Smooth muscle cell (in vitro differentiated cells): ENCODE measurements at regions not wholly inside any gene's neighbourhood (a gene's known extent, or its start where the extent isn't known, plus 50 kb on each side); places are given as distances from the start of the nearest gene placed in this dataset.
"Not testable (repeated sequence)": the region's sequence is repeated elsewhere in the genome, so short reads cannot be mapped to it uniquely, and the experiment has no call there.

Experiments used
- DNase-seq: peaks from one replicate; lab custom pipeline; 2025; ENCODE audit not compliant: unreplicated experiment; lab: John Stamatoyannopoulos, UW
- H2AFZ ChIP-seq: fragments of 200-600 bp; sonication (generic); 2 replicates; pipeline ENCODE4 v1.6.0; 2016; ENCODE audit warnings: antibody characterized with exemption, low read depth, mild to moderate bottlenecking
- H3F3A ChIP-seq: fragments of 200-600 bp; sonication (generic); 2 replicates; pipeline ENCODE4 v1.6.0; 2017; ENCODE audit warnings: antibody characterized with exemption, low read depth
- H3K27ac ChIP-seq: fragments of 200-600 bp; sonication (generic); 2 replicates; pipeline ENCODE4 v1.5.1; 2016; ENCODE audit warnings: low read depth, mild to moderate bottlenecking
- H3K27me3 ChIP-seq: fragments of 200-600 bp; sonication (generic); 2 replicates; pipeline ENCODE4 v1.6.1; 2016; ENCODE audit warnings: low read depth, mild to moderate bottlenecking
- H3K36me3 ChIP-seq: fragments of 200-600 bp; sonication (generic); 2 replicates; pipeline ENCODE4 v1.5.1; 2016; ENCODE audit warnings: low read depth
- H3K4me1 ChIP-seq: fragments of 200-600 bp; sonication (generic); 2 replicates; pipeline ENCODE4 v1.5.1; 2016; ENCODE audit warnings: low read depth
- H3K4me2 ChIP-seq: fragments of 200-600 bp; sonication (generic); 2 replicates; pipeline ENCODE4 v1.6.0; 2016; ENCODE audit warnings: mild to moderate bottlenecking
- H3K4me3 ChIP-seq: fragments of 200-600 bp; sonication (generic); 2 replicates; pipeline ENCODE4 v1.5.1; 2016; ENCODE audit warnings: mild to moderate bottlenecking
- H3K79me2 ChIP-seq: fragments of 200-600 bp; sonication (generic); 2 replicates; pipeline ENCODE4 v1.6.0; 2016; ENCODE audit warnings: low read depth, mild to moderate bottlenecking
- H3K9ac ChIP-seq: fragments of 200-600 bp; sonication (generic); 2 replicates; pipeline ENCODE4 v1.6.0; 2016; ENCODE audit warnings: low read depth
- H3K9me3 ChIP-seq: fragments of 200-600 bp; sonication (generic); replicated peaks from 2 replicates; pipeline ENCODE4 v1.5.1; 2016; ENCODE audit warnings: low read depth
- H4K20me1 ChIP-seq: fragments of 200-600 bp; sonication (generic); 2 replicates; pipeline ENCODE4 v1.6.0; 2016; ENCODE audit warnings: low read depth
- WGBS: methylation state at CpG from one replicate; pipeline ENCODE4 v1.1.7; 2016; ENCODE audit warnings: low lambda C conversion rate; 5-methylcytosine and 5-hydroxymethylcytosine counted together
- TF ChIP-seq, protein P1 (sequence below): fragments of 200-600 bp; sonication (generic); IDR thresholded peaks from 2 replicates; pipeline ENCODE4 v1.5.1; 2017; ENCODE audit warnings: borderline replicate concordance, mild to moderate bottlenecking, antibody characterized with exemption; ENCODE audit not compliant: insufficient read depth, poor library complexity, severe bottlenecking

DNA sequence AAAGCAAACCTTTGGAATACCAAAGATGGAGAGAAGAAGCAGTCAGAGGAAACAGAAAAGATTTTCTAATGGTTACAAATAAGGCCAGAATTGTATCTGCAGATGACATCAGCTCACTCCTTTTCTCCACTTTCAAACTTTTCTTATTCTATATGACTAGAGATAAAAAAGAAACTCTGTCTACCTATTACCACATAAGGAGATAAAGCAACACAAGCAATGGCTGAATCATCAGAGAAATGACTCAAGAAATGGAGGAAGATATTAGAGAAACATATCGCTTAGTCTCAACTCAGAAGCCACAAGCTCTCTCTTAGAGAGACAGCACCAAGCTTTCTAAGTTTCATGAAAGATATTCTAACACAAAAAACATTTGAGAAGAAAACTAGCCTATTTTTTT lies 784.0 kb downstream of the ZPLD1 start:
- no peaks in the 10 kb centered on the region for H3K79me2 ChIP-seq
- H3K4me2 ChIP-seq = peak overlapping the region; percentile 48
- no peaks in the 10 kb centered on the region for H3K27me3 ChIP-seq
- H3K9me3 ChIP-seq = no peaks in the 10 kb centered on the region
- H4K20me1 ChIP-seq = no peaks in the 10 kb centered on the region
- peak overlapping the region; percentile 10 for H3K27ac ChIP-seq
- H3K4me3 ChIP-seq = no peak overlapping the region
- no peaks in the 10 kb centered on the region for H3K36me3 ChIP-seq
- no peaks in the 10 kb centered on the region for H3K4me1 ChIP-seq
- H3F3A ChIP-seq = no peaks in the 10 kb centered on the region
- DNase-seq = no peak
- no peak overlapping the region for H3K9ac ChIP-seq
- peak overlapping the region; percentile 50 for H2AFZ ChIP-seq
- TF ChIP-seq, protein P1, sequence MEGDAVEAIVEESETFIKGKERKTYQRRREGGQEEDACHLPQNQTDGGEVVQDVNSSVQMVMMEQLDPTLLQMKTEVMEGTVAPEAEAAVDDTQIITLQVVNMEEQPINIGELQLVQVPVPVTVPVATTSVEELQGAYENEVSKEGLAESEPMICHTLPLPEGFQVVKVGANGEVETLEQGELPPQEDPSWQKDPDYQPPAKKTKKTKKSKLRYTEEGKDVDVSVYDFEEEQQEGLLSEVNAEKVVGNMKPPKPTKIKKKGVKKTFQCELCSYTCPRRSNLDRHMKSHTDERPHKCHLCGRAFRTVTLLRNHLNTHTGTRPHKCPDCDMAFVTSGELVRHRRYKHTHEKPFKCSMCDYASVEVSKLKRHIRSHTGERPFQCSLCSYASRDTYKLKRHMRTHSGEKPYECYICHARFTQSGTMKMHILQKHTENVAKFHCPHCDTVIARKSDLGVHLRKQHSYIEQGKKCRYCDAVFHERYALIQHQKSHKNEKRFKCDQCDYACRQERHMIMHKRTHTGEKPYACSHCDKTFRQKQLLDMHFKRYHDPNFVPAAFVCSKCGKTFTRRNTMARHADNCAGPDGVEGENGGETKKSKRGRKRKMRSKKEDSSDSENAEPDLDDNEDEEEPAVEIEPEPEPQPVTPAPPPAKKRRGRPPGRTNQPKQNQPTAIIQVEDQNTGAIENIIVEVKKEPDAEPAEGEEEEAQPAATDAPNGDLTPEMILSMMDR = no peak
- WGBS = 58% methylated on average over 1 of the region's 1 CpG

DNA sequence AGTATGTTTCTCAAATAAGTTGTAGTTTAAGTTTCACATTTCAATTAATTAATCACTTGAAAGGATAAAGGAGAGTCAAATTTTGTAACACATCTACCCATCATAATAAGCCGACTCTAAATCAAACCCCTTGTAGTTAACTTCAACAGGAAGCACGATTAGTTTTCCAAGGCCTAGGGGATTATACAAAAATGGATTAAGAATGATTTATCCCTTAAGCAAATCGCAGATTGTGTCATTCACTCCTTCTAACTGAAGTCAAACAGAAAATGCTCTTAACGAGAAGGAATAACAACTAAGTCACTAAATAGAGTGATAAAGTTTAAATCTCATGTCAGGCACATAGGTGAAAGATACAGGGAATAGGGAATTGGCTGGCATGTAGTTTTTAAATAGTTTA lies 792.8 kb downstream of the ZPLD1 start:
- WGBS = 86% methylated on average over 4 of the region's 4 CpGs
- Histone ChIP-seq H2AFZ (no peak overlapping the region), H3K9me3 (no peaks in the 10 kb centered on the region), H4K20me1 (no peaks in the 10 kb centered on the region), H3K4me2 (no peak overlapping the region), H3K36me3 (no peaks in the 10 kb centered on the region), H3K4me1 (no peaks in the 10 kb centered on the region), H3K27ac (no peak overlapping the region), H3K4me3 (no peak overlapping the region), H3K79me2 (no peaks in the 10 kb centered on the region), H3K27me3 (no peaks in the 10 kb centered on the region), H3K9ac (no peak overlapping the region), H3F3A (no peaks in the 10 kb centered on the region)
- DNase-seq = no peak
- TF ChIP-seq, protein P1 = no peak

DNA sequence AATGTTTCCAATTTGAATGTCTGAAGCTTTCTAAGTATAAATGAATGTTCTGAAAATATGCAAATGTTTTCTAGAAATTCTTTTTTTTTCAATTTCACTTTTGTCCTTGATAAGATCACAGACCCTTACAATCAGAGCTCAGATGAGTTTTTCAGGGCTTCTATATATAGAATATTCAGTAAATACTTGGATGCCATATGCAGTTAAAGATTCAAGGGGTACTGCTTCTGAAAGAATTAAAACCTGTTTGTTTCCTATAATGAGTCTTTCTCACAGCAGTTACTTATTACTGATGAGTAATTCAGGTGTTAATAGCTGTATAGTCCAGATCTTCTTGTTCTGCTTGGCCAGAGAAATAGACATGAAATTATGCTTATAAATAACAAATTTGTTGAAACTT lies 812.6 kb downstream of the ZPLD1 start:
- Histone ChIP-seq H3K4me1 (no peaks in the 10 kb centered on the region), H3K4me2 (no peak overlapping the region), H3F3A (no peaks in the 10 kb centered on the region), H2AFZ (no peak overlapping the region), H3K36me3 (no peaks in the 10 kb centered on the region), H4K20me1 (no peaks in the 10 kb centered on the region), H3K27me3 (no peaks in the 10 kb centered on the region), H3K79me2 (no peaks in the 10 kb centered on the region), H3K4me3 (no peak overlapping the region), H3K9ac (no peak overlapping the region), H3K27ac (no peak overlapping the region), H3K9me3 (no peaks in the 10 kb centered on the region)
- TF ChIP-seq, protein P1 = no peak
- no peak for DNase-seq

DNA sequence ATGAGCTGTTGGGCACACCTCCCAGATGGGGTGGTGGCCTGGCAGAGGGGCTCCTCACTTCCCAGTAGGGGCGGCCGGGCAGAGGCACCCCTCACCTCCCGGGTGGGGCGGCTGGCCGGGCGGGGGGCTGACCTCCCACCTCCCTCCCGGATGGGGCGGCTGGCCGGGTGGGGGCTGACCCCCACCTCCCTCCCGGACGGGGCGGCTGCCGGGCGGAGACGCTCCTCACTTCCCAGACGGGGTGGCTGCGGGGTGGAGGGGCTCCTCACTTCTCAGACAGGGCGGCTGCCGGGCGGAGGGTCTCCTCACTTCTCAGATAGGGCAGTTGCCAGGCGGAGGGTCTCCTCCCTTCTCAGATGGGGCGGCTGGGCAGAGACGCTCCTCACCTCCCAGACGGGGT lies 820.0 kb downstream of the ZPLD1 start:
- not testable (repeated sequence) for H3K36me3 ChIP-seq, H3K4me3 ChIP-seq, H3K27me3 ChIP-seq, H3K27ac ChIP-seq, DNase-seq, H3K79me2 ChIP-seq, H3K9ac ChIP-seq, H3K4me1 ChIP-seq, H3K4me2 ChIP-seq, H3K9me3 ChIP-seq, H2AFZ ChIP-seq, H3F3A ChIP-seq, H4K20me1 ChIP-seq
- 99% methylated on average over 8 of the region's 24 CpGs for WGBS
